CD14-positive monocyte (primary cell): ENCODE measurements at regions not wholly inside any gene's neighbourhood (a gene's known extent, or its start where the extent isn't known, plus 50 kb on each side); places are given as distances from the start of the nearest gene placed in this dataset.
A peak's percentile ranks its signal among the peaks of the same experiment; 100 is the strongest.

Experiments used
- DNase-seq, 3 donors: peaks; one replicate each; pipeline ENCODE4 v3.0.0-alpha.2; 2011 to 2022
- H2AFZ ChIP-seq: 2 replicates; pipeline ENCODE4 v1.6.0; 2012; ENCODE audit warnings: mild to moderate bottlenecking, low read depth, low read length, inconsistent platforms; ENCODE audit not compliant: insufficient read depth, poor library complexity, severe bottlenecking
- H3K27ac ChIP-seq, 2 donors: 1 replicate in 1 of 2; 2 replicates in 1 of 2; pipeline ENCODE4 v1.5.1; 2012 to 2013; ENCODE audit warnings: low read length in 2 of 2, control low read depth in 1 of 2, inconsistent platforms in 1 of 2, low read depth in 1 of 2, mild to moderate bottlenecking in 1 of 2
- H3K27me3 ChIP-seq, 2 donors: one replicate each; pipeline versions ENCODE4 v1.6.0 to v1.6.1; 2011 to 2013; ENCODE audit warnings: low read length in 2 of 2; ENCODE audit not compliant: control insufficient read depth in 2 of 2, insufficient read depth in 2 of 2
- H3K36me3 ChIP-seq, 2 donors: replicated peaks in 1 of 2; 1 replicate in 1 of 2; 2 replicates in 1 of 2; pipeline versions ENCODE4 v1.5.1 to v1.6.1; 2012 to 2013; ENCODE audit warnings: low read length in 2 of 2, control low read depth in 1 of 2, inconsistent platforms in 1 of 2, mild to moderate bottlenecking in 1 of 2; ENCODE audit not compliant: insufficient read depth in 2 of 2, control insufficient read depth in 1 of 2
- H3K4me1 ChIP-seq, 2 donors: 1 replicate in 1 of 2; 2 replicates in 1 of 2; pipeline versions ENCODE4 v1.5.1 to v1.6.1; 2012 to 2013; ENCODE audit warnings: low read length in 2 of 2, control low read depth in 1 of 2, inconsistent platforms in 1 of 2, mild to moderate bottlenecking in 1 of 2, moderate library complexity in 1 of 2; ENCODE audit not compliant: insufficient read depth in 2 of 2, control insufficient read depth in 1 of 2
- H3K4me2 ChIP-seq: replicated peaks from 2 replicates; pipeline ENCODE3; 2012; ENCODE audit warnings: low read length, moderate library complexity, mild to moderate bottlenecking; ENCODE audit not compliant: poor library complexity, severe bottlenecking; ENCODE audit errors: extremely low read depth
- H3K4me3 ChIP-seq, 3 experiments: fragments of 200-600 bp in 1 of 3; sonication (generic) in 1 of 3; replicated peaks in 1 of 3; 1 replicate in 2 of 3; 2 replicates in 1 of 3; pipeline ENCODE4 v1.5.1; 2011 to 2013; ENCODE audit warnings: low read length in 3 of 3, mild to moderate bottlenecking in 3 of 3, control low read depth in 2 of 3, low read depth in 2 of 3, inconsistent platforms in 1 of 3, moderate library complexity in 1 of 3
- H3K79me2 ChIP-seq: 2 replicates; pipeline ENCODE4 v1.6.0; 2012; ENCODE audit warnings: mild to moderate bottlenecking, control low read depth, inconsistent platforms, low read length, moderate library complexity; ENCODE audit not compliant: insufficient read depth
- H3K9ac ChIP-seq: 2 replicates; pipeline ENCODE4 v1.6.0; 2017; ENCODE audit warnings: low read length, mild to moderate bottlenecking; ENCODE audit not compliant: insufficient read depth, poor library complexity, severe bottlenecking
- H3K9me3 ChIP-seq, 2 donors: replicated peaks in 1 of 2; 1 replicate in 1 of 2; 2 replicates in 1 of 2; pipeline versions ENCODE4 v1.5.1 to v1.6.1; 2012 to 2013; ENCODE audit warnings: low read length in 2 of 2, control low read depth in 1 of 2; ENCODE audit not compliant: control insufficient read depth in 1 of 2, insufficient read depth in 1 of 2
- H4K20me1 ChIP-seq: 2 replicates; pipeline ENCODE4 v1.6.0; 2012; ENCODE audit warnings: mild to moderate bottlenecking, low read length, control low read depth, moderate library complexity; ENCODE audit not compliant: insufficient read depth
- H3K27ac Mint-ChIP-seq, 7 donors: one replicate each; pipeline ENCODE4 v1.8.0; 2020; ENCODE audit warnings: mild to moderate bottlenecking in 7 of 7, mixed read lengths in 7 of 7, moderate library complexity in 6 of 7, inconsistent platforms in 2 of 7
- H3K27me3 Mint-ChIP-seq, 3 donors: one replicate each; pipeline ENCODE4 v1.8.0; 2021 to 2022; ENCODE audit warnings: low read depth in 3 of 3, mild to moderate bottlenecking in 3 of 3, mixed read lengths in 3 of 3, moderate library complexity in 3 of 3, inconsistent platforms in 1 of 3
- H3K36me3 Mint-ChIP-seq, 2 donors: one replicate each; pipeline ENCODE4 v1.8.0; 2020; ENCODE audit warnings: mixed read lengths in 2 of 2, inconsistent platforms in 1 of 2, mild to moderate bottlenecking in 1 of 2
- H3K4me1 Mint-ChIP-seq: one replicate; pipeline ENCODE4 v1.8.0; 2020; ENCODE audit warnings: mild to moderate bottlenecking, mixed read lengths
- H3K4me3 Mint-ChIP-seq, 2 donors: one replicate each; pipeline ENCODE4 v1.8.0; 2020; ENCODE audit warnings: mild to moderate bottlenecking in 2 of 2, mixed read lengths in 2 of 2, moderate library complexity in 1 of 2
- H3K9me3 Mint-ChIP-seq, 7 donors: one replicate each; pipeline ENCODE4 v1.8.0; 2020 to 2022; ENCODE audit warnings: mixed read lengths in 7 of 7, mild to moderate bottlenecking in 6 of 7, moderate library complexity in 6 of 7, inconsistent platforms in 2 of 7
- CTCF ChIP-seq: fragments of 200-600 bp; IDR thresholded peaks from one replicate; pipeline ENCODE4 v1.8.0; 2022; ENCODE audit warnings: antibody characterized with exemption, mild to moderate bottlenecking
- WGBS: methylation state at CpG from one replicate; pipeline ENCODE4 v1.1.5; 2013; ENCODE audit warnings: missing lambda C conversion rate; ENCODE audit not compliant: insufficient coverage; 5-methylcytosine and 5-hydroxymethylcytosine counted together
- intact Hi-C, 2 donors: fragments of 100-400 bp; cut with micrococcal nuclease; formaldehyde crosslinking; loops; one replicate each; pipeline versions ENCODE4 v1.15.0 to v1.15.1; 2023

- H3K4me2 ChIP-seq = no peak overlapping the region
- no peaks in the 10 kb centered on the region for H3K4me1 Mint-ChIP-seq
- H3K9me3 ChIP-seq = no peaks in the 10 kb centered on the region
- no peak overlapping the region for H3K4me3 ChIP-seq
- H3K27me3 ChIP-seq = no peaks in the 10 kb centered on the region
- no peak overlapping the region for H3K27ac Mint-ChIP-seq
- no peak for DNase-seq
- no peaks in the 10 kb centered on the region for H3K4me1 ChIP-seq
- TF ChIP-seq CTCF = no peak
- H3K27ac ChIP-seq = no peak overlapping the region
- no peaks in the 10 kb centered on the region for H3K9me3 Mint-ChIP-seq
- H3K4me3 Mint-ChIP-seq = no peak overlapping the region
- intact Hi-C loops = no loop called here
- no peaks in the 10 kb centered on the region for H3K79me2 ChIP-seq
- WGBS = 100% methylated on average over 2 of the region's 3 CpGs
- H2AFZ ChIP-seq = no peak overlapping the region
- no peak overlapping the region for H3K9ac ChIP-seq
- peaks cover 0 to 2% (median 0%) of the 10 kb centered on the region in 3 donors for H3K27me3 Mint-ChIP-seq
- no peaks in the 10 kb centered on the region for H4K20me1 ChIP-seq
- no peaks in the 10 kb centered on the region for H3K36me3 Mint-ChIP-seq
- no peaks in the 10 kb centered on the region for H3K36me3 ChIP-seq
Observed at GRCh38 chr11:111077530-111078322, 167.8 kb upstream of the POU2AF2 start.

GRCh38 chr11:111069066-111069465, 176.5 kb upstream of the POU2AF2 start:
- Mint-ChIP-seq H3K4me3 (no peak overlapping the region), H3K27me3 (no peaks in the 10 kb centered on the region), H3K36me3 (peaks cover 0 to 3% of the 10 kb centered on the region in 2 donors), H3K4me1 (peaks cover 13% of the 10 kb centered on the region), H3K27ac (peak overlapping the region in 6 of 7 donors; percentile 3 to 91 (median 81)), H3K9me3 (peaks cover 0 to 10% (median 7%) of the 10 kb centered on the region in 7 donors)
- Histone ChIP-seq H3K4me2 (no peak overlapping the region), H2AFZ (no peak overlapping the region), H3K9me3 (no peaks in the 10 kb centered on the region), H4K20me1 (no peaks in the 10 kb centered on the region), H3K4me1 (peaks cover 6 to 10% of the 10 kb centered on the region in 2 donors), H3K9ac (no peak overlapping the region), H3K27ac (no peak overlapping the region), H3K36me3 (no peaks in the 10 kb centered on the region), H3K27me3 (no peaks in the 10 kb centered on the region), H3K4me3 (no peak overlapping the region), H3K79me2 (no peaks in the 10 kb centered on the region)
- intact Hi-C loops = no loop called here
- WGBS = no CpG with 5 or more reads among the region's 1 CpG
- TF ChIP-seq CTCF = no peak
- DNase-seq = peak; percentile 67 to 80 (median 70)
